ENCODE measurements at regions not wholly inside any gene's neighbourhood (a gene's known extent, or its start where the extent isn't known, plus 50 kb on each side); places are given as distances from the start of the nearest gene placed in this dataset.

DNA sequence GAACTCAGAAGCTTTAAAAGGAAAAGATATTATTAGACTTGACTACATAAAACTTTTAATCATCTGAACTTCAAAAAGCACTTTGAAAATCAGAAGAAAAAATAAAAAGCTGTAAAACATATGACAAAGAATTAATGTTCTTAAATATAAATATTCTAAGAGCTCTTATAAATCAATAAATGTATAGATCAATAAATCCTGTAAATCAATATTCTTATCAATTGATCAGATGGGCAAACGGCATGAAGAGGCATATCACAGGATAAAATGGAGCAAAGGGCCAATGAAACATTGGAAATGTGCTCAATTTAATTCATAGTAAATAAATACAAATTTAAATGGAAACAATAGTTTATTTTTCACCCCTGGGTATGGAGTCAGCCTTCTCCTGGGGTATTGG lies 66.1 kb upstream of the SMYD2 start:
- Histone ChIP-seq H3K27me3 (no peaks in the 10 kb centered on the region), H3K4me1 (no peaks in the 10 kb centered on the region), H3K4me3 (no peak overlapping the region), H3K27ac (no peak overlapping the region), H3K36me3 (no peaks in the 10 kb centered on the region), H3K9me3 (no peaks in the 10 kb centered on the region)
- DNase-seq, result no peak
- intact Hi-C loops (cut with DNase I; ENCODE audit: low total_unique reads), result no loop called here
- TF ChIP-seq, protein P1, sequence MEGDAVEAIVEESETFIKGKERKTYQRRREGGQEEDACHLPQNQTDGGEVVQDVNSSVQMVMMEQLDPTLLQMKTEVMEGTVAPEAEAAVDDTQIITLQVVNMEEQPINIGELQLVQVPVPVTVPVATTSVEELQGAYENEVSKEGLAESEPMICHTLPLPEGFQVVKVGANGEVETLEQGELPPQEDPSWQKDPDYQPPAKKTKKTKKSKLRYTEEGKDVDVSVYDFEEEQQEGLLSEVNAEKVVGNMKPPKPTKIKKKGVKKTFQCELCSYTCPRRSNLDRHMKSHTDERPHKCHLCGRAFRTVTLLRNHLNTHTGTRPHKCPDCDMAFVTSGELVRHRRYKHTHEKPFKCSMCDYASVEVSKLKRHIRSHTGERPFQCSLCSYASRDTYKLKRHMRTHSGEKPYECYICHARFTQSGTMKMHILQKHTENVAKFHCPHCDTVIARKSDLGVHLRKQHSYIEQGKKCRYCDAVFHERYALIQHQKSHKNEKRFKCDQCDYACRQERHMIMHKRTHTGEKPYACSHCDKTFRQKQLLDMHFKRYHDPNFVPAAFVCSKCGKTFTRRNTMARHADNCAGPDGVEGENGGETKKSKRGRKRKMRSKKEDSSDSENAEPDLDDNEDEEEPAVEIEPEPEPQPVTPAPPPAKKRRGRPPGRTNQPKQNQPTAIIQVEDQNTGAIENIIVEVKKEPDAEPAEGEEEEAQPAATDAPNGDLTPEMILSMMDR (IDR thresholded peaks at IDR 0.05), result no peak
- TF ChIP-seq POLR2A (IDR thresholded peaks at IDR 0.05), result no peak

- TF ChIP-seq, protein P1 (IDR thresholded peaks at IDR 0.05), result no peak
- no peak for TF ChIP-seq POLR2A (IDR thresholded peaks at IDR 0.05)
- intact Hi-C loops (cut with DNase I; ENCODE audit: low total_unique reads), result no loop called here
- Histone ChIP-seq H3K4me1 (no peaks in the 10 kb centered on the region), H3K36me3 (no peaks in the 10 kb centered on the region), H3K4me3 (no peak overlapping the region), H3K9me3 (no peaks in the 10 kb centered on the region), H3K27ac (no peak overlapping the region), H3K27me3 (no peaks in the 10 kb centered on the region)
- no peak for DNase-seq
These were observed 65.4 kb upstream of the SMYD2 start for GRCh38 chr1:214215583-214215982.

GRCh38 chr1:214216021-214216420 lies 64.9 kb upstream of the SMYD2 start:
- Histone ChIP-seq H3K36me3 (no peaks in the 10 kb centered on the region), H3K27ac (no peak overlapping the region), H3K4me1 (no peaks in the 10 kb centered on the region), H3K9me3 (no peaks in the 10 kb centered on the region), H3K4me3 (no peak overlapping the region), H3K27me3 (no peaks in the 10 kb centered on the region)
- DNase-seq, result no peak
- intact Hi-C loops (cut with DNase I; ENCODE audit: low total_unique reads), result no loop called here
- TF ChIP-seq, protein P1 (IDR thresholded peaks at IDR 0.05), result no peak
- no peak for TF ChIP-seq POLR2A (IDR thresholded peaks at IDR 0.05)

DNA sequence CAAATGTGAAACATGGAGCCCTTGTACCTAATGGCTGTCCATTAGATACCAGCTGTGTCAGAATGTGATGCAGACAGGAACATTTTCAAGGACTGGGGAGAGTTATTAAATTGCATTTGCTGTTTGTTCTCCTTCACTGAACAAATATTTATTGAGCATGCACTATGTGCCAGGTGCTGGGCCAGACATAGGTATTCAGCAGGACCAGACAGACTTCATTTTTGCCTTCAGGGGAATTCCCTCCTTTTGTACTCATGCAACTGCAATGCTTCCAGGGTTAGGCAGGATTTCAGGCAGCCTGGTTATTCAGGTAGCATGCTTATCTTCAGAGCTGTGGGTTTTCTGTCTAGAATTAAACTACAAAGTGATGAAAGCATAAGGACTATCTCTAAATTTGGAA lies 64.2 kb upstream of the SMYD2 start:
- DNase-seq, result no peak
- intact Hi-C loops (cut with DNase I; ENCODE audit: low total_unique reads), result no loop called here
- Histone ChIP-seq H3K27ac (no peak overlapping the region), H3K27me3 (no peaks in the 10 kb centered on the region), H3K9me3 (no peaks in the 10 kb centered on the region), H3K36me3 (no peaks in the 10 kb centered on the region), H3K4me1 (no peaks in the 10 kb centered on the region), H3K4me3 (no peak overlapping the region)
- TF ChIP-seq, protein P1 (IDR thresholded peaks at IDR 0.05), result no peak
- no peak for TF ChIP-seq POLR2A (IDR thresholded peaks at IDR 0.05)

DNA sequence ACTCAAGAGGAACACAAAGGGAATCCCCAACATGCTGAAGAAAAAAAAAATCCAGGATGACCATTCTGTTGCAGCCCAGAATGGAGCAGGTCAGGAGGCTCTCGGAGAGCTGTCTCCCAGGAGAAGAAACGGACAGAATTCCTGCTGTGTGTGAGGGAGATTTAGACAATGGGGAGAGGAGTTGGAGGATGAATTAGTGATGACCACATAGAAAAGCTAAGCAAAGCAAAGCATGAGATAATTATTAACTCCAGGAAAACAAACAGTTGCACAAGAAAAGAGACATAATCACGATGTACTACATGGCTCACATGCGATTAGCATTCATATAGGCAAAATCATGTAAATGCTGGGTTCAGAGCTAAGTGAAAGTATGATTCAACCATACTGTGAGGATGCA lies 61.1 kb upstream of the SMYD2 start:
- Histone ChIP-seq H3K4me1 (no peaks in the 10 kb centered on the region), H3K27ac (no peak overlapping the region), H3K4me3 (no peak overlapping the region), H3K9me3 (no peaks in the 10 kb centered on the region), H3K27me3 (no peaks in the 10 kb centered on the region), H3K36me3 (no peaks in the 10 kb centered on the region)
- no peak for DNase-seq
- intact Hi-C loops (cut with DNase I; ENCODE audit: low total_unique reads), result no loop called here
- no peak for TF ChIP-seq POLR2A (IDR thresholded peaks at IDR 0.05)
- TF ChIP-seq, protein P1 (IDR thresholded peaks at IDR 0.05), result no peak

Data from uterus (tissue), 3 donors.